ENCODE measurements at regions not wholly inside any gene's neighbourhood (a gene's known extent, or its start where the extent isn't known, plus 50 kb on each side); places are given as distances from the start of the nearest gene placed in this dataset.

DNA sequence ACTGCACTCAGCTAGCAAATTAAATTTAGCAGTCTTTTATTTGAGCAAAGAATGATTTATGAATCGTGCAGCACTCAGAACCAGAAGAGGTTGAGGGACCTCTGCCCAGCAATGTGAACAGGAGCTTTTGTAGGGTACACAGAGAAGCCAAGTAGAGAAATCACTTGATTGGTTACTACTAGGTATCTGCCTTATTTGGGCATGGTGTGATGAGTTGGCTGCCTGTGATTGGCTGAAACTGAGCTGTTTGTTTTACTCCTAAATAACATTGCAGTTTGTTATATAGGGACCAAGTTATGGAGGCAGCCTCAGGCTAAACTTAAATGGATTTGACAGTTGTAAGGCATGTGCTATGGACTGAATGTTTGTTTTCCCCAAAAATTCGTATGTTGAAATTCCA lies 122.5 kb downstream of the RDH14 start:
- TF ChIP-seq CTCF (IDR thresholded peaks at IDR 0.05) (no peak), EZH2 (IDR thresholded peaks at IDR 0.05; ENCODE audit: borderline replicate concordance, insufficient read depth, low read depth, low read length, poor library complexity, severe bottlenecking) (no peak)

All from B cell (primary cell).